ENCODE measurements at regions not wholly inside any gene's neighbourhood (a gene's known extent, or its start where the extent isn't known, plus 50 kb on each side); places are given as distances from the start of the nearest gene placed in this dataset.

GRCh38 chr2:3041841-3042600 is 335.6 kb downstream of the EIPR1 start:
- no peak for TF ChIP-seq CTCF (IDR thresholded peaks at IDR 0.05)
- TF ChIP-seq EZH2 (IDR thresholded peaks at IDR 0.05; ENCODE audit: borderline replicate concordance, insufficient read depth, low read depth, low read length, poor library complexity, severe bottlenecking): no peak
